ENCODE measurements at regions not wholly inside any gene's neighbourhood (a gene's known extent, or its start where the extent isn't known, plus 50 kb on each side); places are given as distances from the start of the nearest gene placed in this dataset.

DNA sequence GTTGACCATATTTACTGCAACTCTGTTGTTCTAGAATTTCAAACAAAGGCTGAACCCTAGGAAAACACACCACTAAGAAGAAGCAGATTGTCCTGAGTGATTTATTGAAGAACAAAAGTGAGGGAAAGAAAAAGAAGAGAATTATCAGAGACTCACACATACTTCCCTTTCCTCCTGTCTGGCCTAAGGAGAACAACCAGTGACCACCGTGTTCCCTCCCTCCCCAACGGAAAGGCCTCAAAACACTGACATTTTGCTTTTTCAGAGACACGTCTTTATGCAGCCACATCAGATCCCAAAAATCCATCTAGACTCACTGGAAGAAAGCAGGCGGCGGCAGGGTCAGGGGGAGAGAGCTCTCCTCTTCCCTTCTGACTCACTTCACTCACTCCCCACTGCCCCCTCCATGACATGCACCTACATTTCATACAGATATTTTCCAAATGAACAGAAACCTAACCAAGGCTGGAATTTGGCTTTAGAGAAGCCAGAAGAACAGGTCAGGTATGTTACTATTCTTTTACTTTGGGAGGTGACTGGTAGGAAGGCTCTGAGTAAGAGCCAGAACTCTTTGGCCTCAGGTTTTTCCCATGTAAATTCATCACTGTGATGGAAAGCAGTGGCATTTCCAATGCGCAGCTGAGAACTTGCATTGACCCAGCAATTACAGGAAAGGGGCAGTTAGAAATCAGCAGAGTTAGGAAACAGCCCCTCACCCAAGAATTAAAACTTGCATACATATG is 169.9 kb downstream of the BCL11A start:
- no peaks in the 10 kb centered on the region for H3K36me3 ChIP-seq
- no peaks in the 10 kb centered on the region for H3K9me3 ChIP-seq
- TF ChIP-seq, protein P1, sequence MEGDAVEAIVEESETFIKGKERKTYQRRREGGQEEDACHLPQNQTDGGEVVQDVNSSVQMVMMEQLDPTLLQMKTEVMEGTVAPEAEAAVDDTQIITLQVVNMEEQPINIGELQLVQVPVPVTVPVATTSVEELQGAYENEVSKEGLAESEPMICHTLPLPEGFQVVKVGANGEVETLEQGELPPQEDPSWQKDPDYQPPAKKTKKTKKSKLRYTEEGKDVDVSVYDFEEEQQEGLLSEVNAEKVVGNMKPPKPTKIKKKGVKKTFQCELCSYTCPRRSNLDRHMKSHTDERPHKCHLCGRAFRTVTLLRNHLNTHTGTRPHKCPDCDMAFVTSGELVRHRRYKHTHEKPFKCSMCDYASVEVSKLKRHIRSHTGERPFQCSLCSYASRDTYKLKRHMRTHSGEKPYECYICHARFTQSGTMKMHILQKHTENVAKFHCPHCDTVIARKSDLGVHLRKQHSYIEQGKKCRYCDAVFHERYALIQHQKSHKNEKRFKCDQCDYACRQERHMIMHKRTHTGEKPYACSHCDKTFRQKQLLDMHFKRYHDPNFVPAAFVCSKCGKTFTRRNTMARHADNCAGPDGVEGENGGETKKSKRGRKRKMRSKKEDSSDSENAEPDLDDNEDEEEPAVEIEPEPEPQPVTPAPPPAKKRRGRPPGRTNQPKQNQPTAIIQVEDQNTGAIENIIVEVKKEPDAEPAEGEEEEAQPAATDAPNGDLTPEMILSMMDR (IDR thresholded peaks at IDR 0.05; ENCODE audit: low read depth, low read length), result no peak
- H3K4me1 ChIP-seq, result no peaks in the 10 kb centered on the region
- no peak for DNase-seq
- no peaks in the 10 kb centered on the region for H3K27me3 ChIP-seq
- no peak overlapping the region for H3K4me3 ChIP-seq (ENCODE audit: low read depth, low read length)

DNA sequence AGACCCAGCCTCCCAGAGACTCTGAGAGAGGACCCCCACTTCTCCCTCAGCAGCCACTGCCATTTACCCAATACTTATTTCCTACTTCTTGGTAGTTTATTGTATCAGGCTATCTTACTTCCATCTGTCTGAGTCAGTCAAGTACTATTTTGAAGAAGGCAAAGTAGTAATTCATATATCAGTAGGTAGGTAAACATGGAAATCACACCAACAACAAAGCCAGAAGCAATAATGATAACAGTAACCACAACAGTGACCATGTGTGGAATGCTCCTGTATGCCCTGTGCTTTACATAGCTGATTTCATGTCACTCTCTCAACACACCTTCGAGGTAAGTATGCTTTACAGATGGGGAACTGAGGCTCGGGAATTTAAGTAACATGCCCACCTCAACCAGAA is 173.0 kb downstream of the BCL11A start:
- no peaks in the 10 kb centered on the region for H3K9me3 ChIP-seq
- TF ChIP-seq, protein P1 (IDR thresholded peaks at IDR 0.05; ENCODE audit: low read depth, low read length), result no peak
- no peaks in the 10 kb centered on the region for H3K4me1 ChIP-seq
- H3K27me3 ChIP-seq, result no peaks in the 10 kb centered on the region
- DNase-seq, result no peak
- H3K36me3 ChIP-seq, result no peaks in the 10 kb centered on the region
- no peak overlapping the region for H3K4me3 ChIP-seq (ENCODE audit: low read depth, low read length)

DNA sequence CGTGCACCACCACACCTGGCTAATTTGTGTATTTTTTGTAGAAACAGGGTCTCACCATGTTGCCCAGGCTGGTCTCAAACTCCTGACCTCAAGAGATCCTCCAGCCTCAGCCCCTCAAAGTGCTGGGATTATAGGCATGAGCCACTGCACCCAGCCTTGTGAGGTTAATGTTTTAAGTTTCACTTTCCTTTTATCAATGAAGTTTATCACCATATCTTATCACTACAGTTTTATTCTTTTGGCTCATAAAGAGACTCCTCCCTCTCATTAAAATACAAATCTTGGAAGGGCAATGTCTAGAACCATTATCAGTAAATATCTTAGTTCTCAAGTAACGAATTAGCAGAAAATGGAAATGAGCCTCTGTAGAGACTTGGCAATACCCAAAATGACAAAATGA is 173.8 kb downstream of the BCL11A start:
- TF ChIP-seq, protein P1 (IDR thresholded peaks at IDR 0.05; ENCODE audit: low read depth, low read length), result no peak
- Histone ChIP-seq H3K9me3 (no peaks in the 10 kb centered on the region), H3K27me3 (no peaks in the 10 kb centered on the region), H3K4me3 (ENCODE audit: low read depth, low read length) (no peak overlapping the region), H3K36me3 (no peaks in the 10 kb centered on the region), H3K4me1 (no peaks in the 10 kb centered on the region)
- no peak for DNase-seq

DNA sequence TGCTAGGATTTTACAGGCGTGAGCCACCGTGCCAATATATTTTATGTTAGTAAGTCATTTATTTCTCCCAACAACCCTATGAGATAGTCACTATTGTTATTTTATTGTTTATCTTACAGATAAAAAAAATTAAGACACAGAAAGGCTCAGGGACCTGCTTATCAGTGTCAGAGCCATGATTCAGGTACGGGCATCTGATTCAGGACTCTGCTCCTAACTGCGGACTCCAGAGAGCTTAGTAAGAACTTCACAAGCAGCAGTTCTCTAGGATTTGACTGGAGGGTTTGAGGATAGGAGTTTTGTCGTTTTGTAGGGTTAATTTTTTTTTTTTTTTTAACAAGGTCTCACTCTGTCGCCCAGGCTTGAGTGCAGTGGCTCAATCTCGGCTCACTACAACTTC is 174.2 kb downstream of the BCL11A start:
- H3K4me1 ChIP-seq, result no peaks in the 10 kb centered on the region
- H3K36me3 ChIP-seq, result no peaks in the 10 kb centered on the region
- TF ChIP-seq, protein P1 (IDR thresholded peaks at IDR 0.05; ENCODE audit: low read depth, low read length), result no peak
- no peaks in the 10 kb centered on the region for H3K9me3 ChIP-seq
- DNase-seq, result no peak
- H3K4me3 ChIP-seq (ENCODE audit: low read depth, low read length), result no peak overlapping the region
- H3K27me3 ChIP-seq, result no peaks in the 10 kb centered on the region

DNA sequence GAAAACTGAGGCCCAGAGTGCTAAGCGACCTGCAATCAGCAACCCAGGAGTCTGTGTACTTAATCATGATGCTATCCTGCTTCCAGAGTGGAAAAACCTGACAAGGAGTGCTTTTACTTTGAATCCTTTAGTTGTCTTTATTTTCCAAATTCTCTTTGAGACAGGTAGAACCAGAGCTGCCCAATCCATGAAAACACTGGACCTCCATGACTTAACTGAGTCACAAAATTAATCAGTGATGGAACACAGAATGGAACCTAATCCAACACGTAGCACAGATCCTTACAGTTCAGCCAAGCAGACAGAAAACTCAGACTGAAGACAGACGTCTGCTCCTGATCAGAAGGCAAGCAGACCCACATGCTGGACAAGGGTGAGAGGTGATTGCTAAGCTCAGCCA is 175.6 kb downstream of the BCL11A start:
- no peaks in the 10 kb centered on the region for H3K9me3 ChIP-seq
- H3K27me3 ChIP-seq, result no peaks in the 10 kb centered on the region
- H3K4me3 ChIP-seq (ENCODE audit: low read depth, low read length), result no peak overlapping the region

DNA sequence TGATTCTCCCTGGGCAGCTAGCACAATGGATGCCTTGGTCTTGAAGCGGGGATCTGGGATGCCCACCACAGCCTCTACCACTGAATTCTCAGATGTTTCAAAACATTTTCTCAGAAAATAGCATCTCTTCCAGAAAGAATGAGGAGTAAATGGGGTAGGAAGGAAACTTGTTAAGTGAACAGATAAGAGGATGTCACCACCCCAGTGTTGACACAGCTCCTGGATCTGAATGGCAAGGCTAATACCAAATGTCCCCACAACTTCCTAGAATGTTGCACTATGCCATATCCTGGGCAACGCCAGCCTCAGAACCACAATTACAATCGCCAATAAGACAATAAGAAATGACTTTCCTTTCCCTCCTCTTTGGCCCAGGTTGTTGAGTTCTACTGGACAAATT is 177.2 kb downstream of the BCL11A start:
- DNase-seq, result no peak
- no peaks in the 10 kb centered on the region for H3K36me3 ChIP-seq
- no peaks in the 10 kb centered on the region for H3K27me3 ChIP-seq
- no peak overlapping the region for H3K4me3 ChIP-seq (ENCODE audit: low read depth, low read length)
- no peaks in the 10 kb centered on the region for H3K4me1 ChIP-seq
- H3K9me3 ChIP-seq, result no peaks in the 10 kb centered on the region
- TF ChIP-seq, protein P1 (IDR thresholded peaks at IDR 0.05; ENCODE audit: low read depth, low read length), result no peak

More for the DNA sequence above, 175.6 kb downstream of the BCL11A start:
- Histone ChIP-seq H3K4me1 (no peaks in the 10 kb centered on the region), H3K36me3 (no peaks in the 10 kb centered on the region)
- DNase-seq, result no peak
- TF ChIP-seq, protein P1 (IDR thresholded peaks at IDR 0.05; ENCODE audit: low read depth, low read length), result no peak

Data from BE2C (cell line).